H1 (cell line): ENCODE measurements at regions not wholly inside any gene's neighbourhood (a gene's known extent, or its start where the extent isn't known, plus 50 kb on each side); places are given as distances from the start of the nearest gene placed in this dataset.

Source experiments
- CTCF ChIA-PET: fragments of 300-600 bp; sonication (Branson Sonifier 250); formaldehyde crosslinking; loops from one replicate; lab custom pipeline; 2021; ENCODE audit not compliant: partially characterized antibody; lab: Charles Lee
- POLR2A ChIA-PET: fragments of 300-600 bp; sonication (Branson Sonifier 250); formaldehyde crosslinking; loops from one replicate; lab custom pipeline; 2021; ENCODE audit warnings: inconsistent platforms; ENCODE audit not compliant: partially characterized antibody; lab: Charles Lee
- DNase-seq, 2 experiments: peaks; one replicate each; pipeline versions ENCODE4 v3.0.0 to v3.0.0-alpha.2; 2010 to 2022; ENCODE audit warnings: low spot score in 2 of 2, low read depth in 1 of 2, mixed read lengths in 1 of 2
- FAIRE-seq: peaks from 2 replicates; lab custom pipeline; 2011; peaks lifted over from hg19 to GRCh38; lab: Jason Lieb, UNC
- H2AFZ ChIP-seq: 2 replicates; pipeline ENCODE4 v1.8.1; 2012; ENCODE audit warnings: low read length, inconsistent platforms
- H2AK5ac ChIP-seq: 2 replicates; pipeline ENCODE4 v1.6.1; 2013; ENCODE audit warnings: low read depth, low read length
- H2BK120ac ChIP-seq: replicated peaks from 2 replicates; pipeline ENCODE3; 2013; ENCODE audit warnings: low read depth, low read length, inconsistent platforms
- H2BK12ac ChIP-seq: 2 replicates; pipeline ENCODE4 v1.6.1; 2013; ENCODE audit warnings: low read depth, low read length
- H2BK15ac ChIP-seq: 2 replicates; pipeline ENCODE4 v1.6.1; 2013; ENCODE audit warnings: low read length
- H2BK20ac ChIP-seq: 2 replicates; pipeline ENCODE4 v1.6.1; 2013; ENCODE audit warnings: low read length
- H2BK5ac ChIP-seq: 2 replicates; pipeline ENCODE4 v1.6.1; 2013; ENCODE audit warnings: low read depth, low read length
- H3K14ac ChIP-seq: 2 replicates; pipeline ENCODE4 v1.6.1; 2013; ENCODE audit warnings: inconsistent platforms; ENCODE audit not compliant: insufficient read length
- H3K18ac ChIP-seq: 2 replicates; pipeline ENCODE4 v1.6.1; 2013; ENCODE audit warnings: low read length; ENCODE audit errors: extremely low read depth
- H3K23ac ChIP-seq: 2 replicates; pipeline ENCODE4 v1.6.1; 2013; ENCODE audit warnings: inconsistent platforms; ENCODE audit not compliant: insufficient read length
- H3K23me2 ChIP-seq: 2 replicates; pipeline ENCODE4 v1.6.1; 2013; ENCODE audit warnings: low read depth, low read length
- H3K27ac ChIP-seq: 2 replicates; pipeline ENCODE4 v1.6.1; 2011; ENCODE audit warnings: low read depth, low read length, inconsistent platforms
- H3K27me3 ChIP-seq, 4 experiments: replicated peaks in 1 of 4; 1 replicate in 1 of 4; 2 replicates in 3 of 4; pipeline versions ENCODE4 v1.6.1 to v1.8.1; 2011 to 2013; ENCODE audit warnings: low read length in 3 of 4, mild to moderate bottlenecking in 3 of 4, inconsistent platforms in 2 of 4, mixed read lengths in 2 of 4, moderate library complexity in 1 of 4; ENCODE audit not compliant: control insufficient read depth in 3 of 4, insufficient read depth in 3 of 4; ENCODE audit errors: extremely low read depth in 1 of 4
- H3K36me3 ChIP-seq, 4 experiments: 2 replicates each; pipeline versions ENCODE4 v1.6.1 to v1.8.1; 2011 to 2013; ENCODE audit warnings: mild to moderate bottlenecking in 4 of 4, low read length in 3 of 4, moderate library complexity in 2 of 4, control low read depth in 1 of 4, inconsistent platforms in 1 of 4; ENCODE audit not compliant: insufficient read depth in 4 of 4, control insufficient read depth in 2 of 4
- H3K4ac ChIP-seq: replicated peaks from 2 replicates; pipeline ENCODE3; 2013; ENCODE audit warnings: low read length, low read depth, mixed read lengths, inconsistent platforms; ENCODE audit not compliant: insufficient read length
- H3K4me1 ChIP-seq, 4 experiments: replicated peaks in 1 of 4; 1 replicate in 1 of 4; 2 replicates in 3 of 4; pipeline versions ENCODE4 v1.6.1 to v1.8.1; 2011 to 2013; ENCODE audit warnings: low read length in 3 of 4, inconsistent platforms in 2 of 4, mixed read lengths in 1 of 4; ENCODE audit not compliant: insufficient read depth in 4 of 4, control insufficient read depth in 3 of 4
- H3K4me2 ChIP-seq, 2 experiments: 2 replicates each; pipeline versions ENCODE4 v1.6.1 to v1.8.1; 2011 to 2013; ENCODE audit warnings: low read depth in 2 of 2, low read length in 2 of 2, control low read depth in 1 of 2, inconsistent platforms in 1 of 2, mild to moderate bottlenecking in 1 of 2; ENCODE audit not compliant: insufficient read depth in 1 of 2
- H3K4me3 ChIP-seq, 4 experiments: fragments of 200-600, 300-600 bp in 1 of 4; sonication (generic), shearing (Covaris generic), sonication (Bioruptor Twin) in 1 of 4; 2 replicates each; pipeline versions ENCODE4 v1.5.1 to v1.8.1; 2011 to 2016; ENCODE audit warnings: low read length in 4 of 4, low read depth in 3 of 4, control low read depth in 2 of 4, inconsistent platforms in 2 of 4, mild to moderate bottlenecking in 2 of 4, mixed read lengths in 1 of 4, moderate library complexity in 1 of 4; ENCODE audit not compliant: insufficient read depth in 2 of 4; ENCODE audit errors: extremely low read depth in 1 of 4
- H3K56ac ChIP-seq: replicated peaks from 2 replicates; pipeline ENCODE3; 2013; ENCODE audit warnings: low read depth, mild to moderate bottlenecking, mixed read lengths, low read length, inconsistent platforms; ENCODE audit not compliant: insufficient read length
- H3K79me1 ChIP-seq: 2 replicates; pipeline ENCODE4 v1.6.1; 2013; ENCODE audit warnings: low read depth, low read length, control low read depth
- H3K79me2 ChIP-seq, 2 experiments: 2 replicates each; pipeline versions ENCODE4 v1.6.1 to v1.8.1; 2012 to 2013; ENCODE audit warnings: low read length in 2 of 2, mild to moderate bottlenecking in 2 of 2, inconsistent platforms in 1 of 2; ENCODE audit not compliant: insufficient read depth in 2 of 2, control insufficient read depth in 1 of 2
- H3K9ac ChIP-seq, 4 experiments: replicated peaks in 1 of 4; 1 replicate in 1 of 4; 2 replicates in 3 of 4; pipeline versions ENCODE4 v1.6.1 to v1.8.1; 2011 to 2013; ENCODE audit warnings: low read depth in 3 of 4, low read length in 3 of 4, control low read depth in 2 of 4, mild to moderate bottlenecking in 2 of 4, moderate library complexity in 2 of 4, inconsistent platforms in 1 of 4; ENCODE audit errors: extremely low read depth in 1 of 4
- H3K9me3 ChIP-seq, 2 experiments: 2 replicates each; pipeline versions ENCODE4 v1.6.1 to v1.8.1; 2012 to 2013; ENCODE audit warnings: mild to moderate bottlenecking in 2 of 2, moderate library complexity in 2 of 2, control low read depth in 1 of 2, inconsistent platforms in 1 of 2, low read depth in 1 of 2, low read length in 1 of 2, mixed read lengths in 1 of 2; ENCODE audit not compliant: insufficient read depth in 2 of 2
- H4K20me1 ChIP-seq, 2 experiments: replicated peaks in 1 of 2; 2 replicates each; pipeline versions ENCODE3 to v1.8.1; 2011 to 2013; ENCODE audit warnings: inconsistent platforms in 2 of 2, low read length in 2 of 2, mild to moderate bottlenecking in 1 of 2; ENCODE audit not compliant: insufficient read depth in 2 of 2, control insufficient read depth in 1 of 2
- H4K5ac ChIP-seq: 2 replicates; pipeline ENCODE4 v1.6.1; 2013; ENCODE audit warnings: low read length, low read depth, mixed read lengths, inconsistent platforms; ENCODE audit not compliant: insufficient read length
- H4K8ac ChIP-seq: 2 replicates; pipeline ENCODE4 v1.8.0; 2013; ENCODE audit warnings: mild to moderate bottlenecking, moderate library complexity, low read length, inconsistent platforms; ENCODE audit not compliant: insufficient read depth; ENCODE audit errors: extremely low read depth
- H4K91ac ChIP-seq: replicated peaks from 2 replicates; pipeline ENCODE3; 2013; ENCODE audit warnings: low read length, mixed read lengths, inconsistent platforms; ENCODE audit not compliant: insufficient read length
- ASH2L ChIP-seq: fragments of 200-600, 300-600 bp; sonication (generic); IDR thresholded peaks from one replicate; pipeline ENCODE4 v1.7.1; 2017; ENCODE audit warnings: low read length
- WGBS, 2 experiments: shearing (Covaris generic) in 1 of 2; methylation state at CpG; one replicate each; pipeline versions ENCODE4 v1.1.6 to v1.1.7; 2013 to 2015; ENCODE audit warnings: low lambda C conversion rate in 2 of 2, mixed read lengths in 2 of 2, inconsistent platforms in 1 of 2, low coverage in 1 of 2, missing lambda C conversion rate in 1 of 2; ENCODE audit not compliant: insufficient replicate concordance in 2 of 2, insufficient coverage in 1 of 2, insufficient read length in 1 of 2; ENCODE audit errors: extremely low coverage in 1 of 2, missing lambda C conversion rate in 1 of 2; 5-methylcytosine and 5-hydroxymethylcytosine counted together

- Histone ChIP-seq H2BK15ac (no peak overlapping the region; the same call in 1 of the 2 replicates), H3K9ac (no peak overlapping the region), H3K9me3 (no peaks in the 10 kb centered on the region), H3K4me1 (peaks cover 0 to 5% (median 0%) of the 10 kb centered on the region in 4 experiments; a peak in 1 of 7 replicates), H4K5ac (no peak overlapping the region), H4K20me1 (no peaks in the 10 kb centered on the region), H3K4me3 (no peak overlapping the region), H4K8ac (no peak overlapping the region), H3K79me1 (no peaks in the 10 kb centered on the region), H2BK5ac (no peak overlapping the region), H3K23me2 (no peaks in the 10 kb centered on the region), H2AK5ac (no peak overlapping the region), H4K91ac (peak overlapping the region; percentile 30), H3K14ac (no peak overlapping the region), H3K79me2 (no peaks in the 10 kb centered on the region), H3K36me3 (no peaks in the 10 kb centered on the region), H3K27ac (no peak overlapping the region), H3K18ac (no peak overlapping the region; the same call in 1 of the 2 replicates), H2AFZ (peak overlapping the region; percentile 33; the same call in 1 of the 2 replicates), H2BK12ac (peak overlapping the region; percentile 75; the same call in 1 of the 2 replicates), H3K56ac (no peak overlapping the region), H2BK120ac (no peak overlapping the region), H3K27me3 (no peaks in the 10 kb centered on the region), H3K4ac (no peak overlapping the region), H3K4me2 (no peak overlapping the region), H3K23ac (no peak overlapping the region), H2BK20ac (no peak overlapping the region)
- FAIRE-seq (no peak), DNase-seq (no peak)
- WGBS, 2 experiments, result 86% methylated on average over 6 of the region's 6 CpGs; no CpG with 5 or more reads in 1 of the 2 experiments
- CTCF ChIA-PET, result no interaction called here
- POLR2A ChIA-PET, result no interaction called here
- no peak for TF ChIP-seq ASH2L
These were observed 228.2 kb upstream of the PROX1 start for GRCh38 chr1:213759359-213760181.
